Colonic mucosa (tissue), 4 donors: ENCODE measurements at regions not wholly inside any gene's neighbourhood (a gene's known extent, or its start where the extent isn't known, plus 50 kb on each side); places are given as distances from the start of the nearest gene placed in this dataset.

Experiments
- DNase-seq: peaks from one replicate; pipeline ENCODE4 v3.0.0-alpha.2; 2020
- H3K27ac ChIP-seq: fragments of 200-600 bp; one replicate; pipeline ENCODE4 v1.8.0; 2021
- H3K27me3 ChIP-seq: fragments of 200-600 bp; one replicate; pipeline ENCODE4 v1.8.0; 2021
- H3K36me3 ChIP-seq: fragments of 200-600 bp; one replicate; pipeline ENCODE4 v1.8.0; 2021
- H3K4me1 ChIP-seq: fragments of 200-600 bp; one replicate; pipeline ENCODE4 v1.8.0; 2021; ENCODE audit warnings: mild to moderate bottlenecking
- H3K4me3 ChIP-seq: fragments of 200-600 bp; one replicate; pipeline ENCODE4 v1.8.0; 2021
- H3K9ac ChIP-seq, 2 donors: one replicate each; pipeline ENCODE4 v1.7.0; 2013; ENCODE audit warnings: control low read depth in 2 of 2, low read depth in 2 of 2, low read length in 2 of 2
- H3K9me3 ChIP-seq: fragments of 200-600 bp; one replicate; pipeline ENCODE4 v1.8.0; 2021
- intact Hi-C: fragments of 100-400 bp; cut with DNase I; formaldehyde crosslinking; loops from one replicate; pipeline ENCODE4 v1.14.1; 2022
- TF ChIP-seq, protein P1 (sequence below): fragments of 200-600 bp; IDR thresholded peaks from one replicate; pipeline ENCODE4 v1.8.0; 2022; ENCODE audit warnings: antibody characterized with exemption, mild to moderate bottlenecking
- donor health status: healthy.
- donor health status: DM: no; HTN: no; CAD: no.
- donor health status: DM: no; HTN: no; CAD: no.

DNA sequence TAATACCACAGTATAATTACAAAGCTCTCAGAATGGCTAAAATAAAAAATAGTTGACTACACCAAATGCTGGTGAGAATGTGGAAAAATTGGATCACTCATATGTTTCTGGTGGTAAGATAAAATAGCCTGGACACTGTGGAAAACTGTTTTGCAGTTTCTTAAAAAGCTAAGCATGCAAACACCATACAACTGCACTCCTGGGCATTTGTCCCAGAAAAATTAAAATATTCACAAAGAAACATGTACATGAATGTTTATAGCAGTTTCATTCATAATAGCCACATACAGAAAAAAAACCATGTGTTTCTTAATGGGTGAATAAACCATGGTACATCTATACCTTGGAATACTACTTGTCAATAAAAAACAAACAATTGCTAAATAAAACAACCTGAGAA lies 172.9 kb downstream of the AHR start:
- Histone ChIP-seq H3K4me3 (no peak overlapping the region), H3K36me3 (no peaks in the 10 kb centered on the region), H3K27ac (no peak overlapping the region), H3K9ac (no peak overlapping the region), H3K4me1 (no peaks in the 10 kb centered on the region), H3K27me3 (no peaks in the 10 kb centered on the region), H3K9me3 (no peaks in the 10 kb centered on the region)
- intact Hi-C loops: no loop called here
- DNase-seq: no peak
- TF ChIP-seq, protein P1, sequence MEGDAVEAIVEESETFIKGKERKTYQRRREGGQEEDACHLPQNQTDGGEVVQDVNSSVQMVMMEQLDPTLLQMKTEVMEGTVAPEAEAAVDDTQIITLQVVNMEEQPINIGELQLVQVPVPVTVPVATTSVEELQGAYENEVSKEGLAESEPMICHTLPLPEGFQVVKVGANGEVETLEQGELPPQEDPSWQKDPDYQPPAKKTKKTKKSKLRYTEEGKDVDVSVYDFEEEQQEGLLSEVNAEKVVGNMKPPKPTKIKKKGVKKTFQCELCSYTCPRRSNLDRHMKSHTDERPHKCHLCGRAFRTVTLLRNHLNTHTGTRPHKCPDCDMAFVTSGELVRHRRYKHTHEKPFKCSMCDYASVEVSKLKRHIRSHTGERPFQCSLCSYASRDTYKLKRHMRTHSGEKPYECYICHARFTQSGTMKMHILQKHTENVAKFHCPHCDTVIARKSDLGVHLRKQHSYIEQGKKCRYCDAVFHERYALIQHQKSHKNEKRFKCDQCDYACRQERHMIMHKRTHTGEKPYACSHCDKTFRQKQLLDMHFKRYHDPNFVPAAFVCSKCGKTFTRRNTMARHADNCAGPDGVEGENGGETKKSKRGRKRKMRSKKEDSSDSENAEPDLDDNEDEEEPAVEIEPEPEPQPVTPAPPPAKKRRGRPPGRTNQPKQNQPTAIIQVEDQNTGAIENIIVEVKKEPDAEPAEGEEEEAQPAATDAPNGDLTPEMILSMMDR: no peak

DNA sequence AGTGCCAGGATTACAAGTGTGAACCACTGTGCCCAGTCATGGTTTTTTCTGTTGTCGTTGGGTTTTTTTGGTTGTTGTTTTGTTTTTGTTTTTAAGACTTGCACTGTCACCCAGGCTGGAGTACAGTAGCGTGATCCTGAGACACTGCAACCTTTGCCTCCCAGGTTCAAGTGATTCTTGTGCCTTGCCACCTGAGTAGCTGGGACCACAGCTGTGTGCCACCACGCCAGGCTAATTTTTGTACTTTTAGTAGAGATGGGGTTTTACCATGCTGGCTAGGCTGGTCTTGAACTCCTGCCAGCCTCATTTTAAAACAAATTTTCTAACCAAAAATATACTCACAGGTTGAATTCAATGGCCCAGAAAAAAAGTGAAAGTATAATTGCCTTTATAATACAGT lies 174.1 kb downstream of the AHR start:
- H3K36me3 ChIP-seq: no peaks in the 10 kb centered on the region
- intact Hi-C loops: no loop called here
- no peak overlapping the region for H3K27ac ChIP-seq
- H3K9me3 ChIP-seq: no peaks in the 10 kb centered on the region
- H3K4me3 ChIP-seq: no peak overlapping the region
- H3K4me1 ChIP-seq: no peaks in the 10 kb centered on the region
- H3K27me3 ChIP-seq: no peaks in the 10 kb centered on the region
- H3K9ac ChIP-seq: no peak overlapping the region
- TF ChIP-seq, protein P1: no peak
- DNase-seq: no peak

DNA sequence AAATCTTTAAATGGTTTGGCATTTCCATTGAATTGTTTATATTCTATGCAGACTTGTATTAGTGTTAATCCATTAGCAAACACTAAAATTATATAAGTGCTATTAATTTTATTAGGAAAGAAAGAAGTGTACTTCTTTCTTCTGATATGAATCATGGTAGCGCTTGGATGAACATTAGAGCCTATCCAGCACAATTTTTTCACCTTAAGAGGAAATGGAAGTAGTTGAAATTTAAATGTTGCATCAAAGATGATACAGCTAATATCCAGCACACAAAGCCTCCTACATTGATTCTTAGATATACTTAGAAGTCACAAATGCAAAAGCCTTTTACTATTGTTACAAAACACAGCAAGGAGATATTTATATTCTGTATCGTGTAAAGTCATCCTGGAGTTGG lies 174.5 kb downstream of the AHR start:
- no peak overlapping the region for H3K9ac ChIP-seq
- TF ChIP-seq, protein P1: no peak
- no peaks in the 10 kb centered on the region for H3K27me3 ChIP-seq
- intact Hi-C loops: no loop called here
- H3K4me3 ChIP-seq: no peak overlapping the region
- no peak for DNase-seq
- H3K4me1 ChIP-seq: no peaks in the 10 kb centered on the region
- H3K36me3 ChIP-seq: no peaks in the 10 kb centered on the region
- no peak overlapping the region for H3K27ac ChIP-seq
- H3K9me3 ChIP-seq: no peaks in the 10 kb centered on the region

DNA sequence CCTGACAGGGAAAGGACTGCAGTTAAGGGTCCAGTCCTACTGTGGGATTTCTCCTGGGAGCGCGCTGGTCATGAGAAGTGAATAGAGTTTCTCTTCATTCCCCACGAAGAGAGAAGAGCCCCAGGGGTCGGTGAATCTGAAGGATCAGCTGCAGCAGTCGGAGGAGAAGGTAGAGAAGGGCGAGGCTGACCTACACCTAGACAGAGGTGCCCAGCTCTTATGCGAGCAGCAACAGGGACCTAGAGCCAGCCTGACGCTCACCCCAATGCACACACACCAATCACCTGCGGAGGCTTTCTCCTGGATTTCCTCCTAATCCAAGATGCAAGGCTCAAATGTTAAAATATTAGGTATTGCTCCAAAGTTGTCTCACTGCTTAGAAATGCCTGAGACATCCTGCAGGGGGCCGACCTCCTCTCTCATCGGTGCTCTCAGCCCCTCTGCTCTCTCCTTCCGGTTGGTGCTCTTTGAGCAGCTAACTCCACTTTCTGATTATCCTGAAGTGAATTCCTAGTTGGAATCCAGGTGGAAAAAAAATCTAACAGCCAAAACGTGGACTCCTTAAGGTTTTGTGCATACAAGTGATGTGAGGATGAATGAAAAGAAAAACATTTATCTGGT lies 176.4 kb downstream of the AHR start:
- DNase-seq: no peak
- H3K4me1 ChIP-seq: no peaks in the 10 kb centered on the region
- no peak overlapping the region for H3K4me3 ChIP-seq
- no peak overlapping the region for H3K9ac ChIP-seq
- H3K27me3 ChIP-seq: no peaks in the 10 kb centered on the region
- intact Hi-C loops: no loop called here
- H3K36me3 ChIP-seq: no peaks in the 10 kb centered on the region
- TF ChIP-seq, protein P1: no peak
- no peak overlapping the region for H3K27ac ChIP-seq
- H3K9me3 ChIP-seq: no peaks in the 10 kb centered on the region

DNA sequence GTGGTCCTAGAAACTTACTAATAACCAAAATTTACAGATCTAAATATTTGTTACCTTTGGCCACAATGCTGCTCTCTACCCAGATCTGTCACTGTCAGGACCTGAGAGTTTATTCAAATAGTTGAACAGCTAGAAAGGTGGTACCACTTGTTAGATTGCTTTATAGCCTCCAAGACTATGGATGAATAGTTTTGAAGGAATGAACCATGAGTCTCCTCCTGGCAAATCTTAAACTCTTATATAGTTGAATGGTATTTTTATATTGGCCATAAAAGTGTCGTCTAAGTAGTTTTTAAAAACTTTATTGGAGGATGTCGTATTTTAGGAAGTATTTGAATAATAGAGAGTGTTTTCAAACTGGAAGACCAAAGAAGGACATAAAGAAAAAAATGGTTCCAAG lies 178.7 kb downstream of the AHR start:
- Histone ChIP-seq H3K4me3 (no peak overlapping the region), H3K27me3 (no peaks in the 10 kb centered on the region), H3K27ac (no peak overlapping the region), H3K4me1 (no peaks in the 10 kb centered on the region), H3K9me3 (no peaks in the 10 kb centered on the region), H3K36me3 (no peaks in the 10 kb centered on the region), H3K9ac (no peak overlapping the region)
- DNase-seq: no peak
- TF ChIP-seq, protein P1: no peak
- intact Hi-C loops: no loop called here

DNA sequence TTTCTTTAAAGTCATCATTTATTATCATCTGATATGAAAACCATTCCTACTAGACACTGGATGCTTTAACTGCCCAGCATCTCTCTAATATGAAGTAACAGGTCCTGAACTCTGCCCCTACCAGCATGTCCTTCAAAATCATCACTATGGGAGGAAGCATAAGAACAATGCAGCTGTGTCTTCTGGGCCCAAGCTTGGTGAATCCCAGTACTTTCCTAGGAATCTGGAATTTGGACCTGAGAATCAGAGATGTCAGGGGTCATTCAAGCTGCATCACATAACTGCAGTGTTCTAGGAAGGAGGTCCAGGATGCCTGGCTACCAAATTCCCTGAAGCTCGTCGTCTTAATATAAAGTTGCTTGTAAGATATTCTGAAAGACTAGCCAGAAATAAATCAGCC lies 182.7 kb downstream of the AHR start:
- TF ChIP-seq, protein P1: no peak
- no peaks in the 10 kb centered on the region for H3K27me3 ChIP-seq
- no peak for DNase-seq
- H3K36me3 ChIP-seq: no peaks in the 10 kb centered on the region
- no peaks in the 10 kb centered on the region for H3K4me1 ChIP-seq
- H3K9me3 ChIP-seq: no peaks in the 10 kb centered on the region
- no peak overlapping the region for H3K4me3 ChIP-seq
- no peak overlapping the region for H3K9ac ChIP-seq
- intact Hi-C loops: no loop called here
- no peak overlapping the region for H3K27ac ChIP-seq
